ENCODE measurements at regions not wholly inside any gene's neighbourhood (a gene's known extent, or its start where the extent isn't known, plus 50 kb on each side); places are given as distances from the start of the nearest gene placed in this dataset.

DNA sequence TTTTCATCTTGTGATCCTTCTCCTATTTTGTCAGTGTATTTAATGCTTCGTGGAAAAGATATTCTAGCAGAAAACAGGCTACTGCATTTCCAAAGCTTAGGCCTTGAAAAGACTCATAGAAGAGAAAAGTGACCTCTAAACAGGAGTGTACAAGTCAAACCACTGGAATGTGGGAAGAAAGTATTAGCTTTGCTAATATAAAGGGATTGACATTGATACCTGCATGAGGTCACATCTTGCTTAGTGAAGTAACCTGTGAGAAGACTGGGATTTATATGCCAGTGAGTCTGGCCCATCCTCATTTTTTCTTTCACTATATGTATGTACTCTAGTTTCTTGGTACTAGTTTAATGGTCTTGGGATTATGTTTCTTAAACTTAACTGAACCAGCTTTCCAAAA lies 132.9 kb upstream of the TMC3 start:
- Histone ChIP-seq H3K27ac (no peak overlapping the region), H3K4me1 (no peaks in the 10 kb centered on the region), H3K4me2 (no peak overlapping the region), H3K9me3 (no peaks in the 10 kb centered on the region), H3K4me3 (no peak overlapping the region)
- DNase-seq (ENCODE audit: low read depth in 1 of 2, low spot score in 1 of 2): no peak
- ATAC-seq: no peak
- ChIA-PET CTCF (interaction anchor here (1.1 to 1.3 kb wide), 2 partner anchors 11 to 25 kb away, joined by 3 to 4 read pairs; no protein-coding TSS in a partner anchor), POLR2A (no interaction called here)
- WGBS (ENCODE audit: missing lambda C conversion rate): 0% methylated on average over 1 of the region's 1 CpG
- TF ChIP-seq RCOR1 (IDR thresholded peaks at IDR 0.05; ENCODE audit: low read depth, low read length) (no peak), HDAC2 (IDR thresholded peaks at IDR 0.05) (no peak), PHF8 (IDR thresholded peaks at IDR 0.05; ENCODE audit: borderline replicate concordance, low read depth) (no peak), NFE2L2 (conservative IDR thresholded peaks at IDR 0.05; ENCODE audit: low read length) (no peak), FOXS1 (CRISPR knock-in tag; IDR thresholded peaks at IDR 0.05) (no peak), SREBF2 (IDR thresholded peaks at IDR 0.05) (no peak), SMC3 (IDR thresholded peaks at IDR 0.05) (no peak), MAZ (IDR thresholded peaks at IDR 0.05; ENCODE audit: borderline replicate concordance, low read depth, low read length) (no peak), EHF (CRISPR knock-in tag; IDR thresholded peaks at IDR 0.05) (no peak)
- TF ChIP-seq, protein P1, sequence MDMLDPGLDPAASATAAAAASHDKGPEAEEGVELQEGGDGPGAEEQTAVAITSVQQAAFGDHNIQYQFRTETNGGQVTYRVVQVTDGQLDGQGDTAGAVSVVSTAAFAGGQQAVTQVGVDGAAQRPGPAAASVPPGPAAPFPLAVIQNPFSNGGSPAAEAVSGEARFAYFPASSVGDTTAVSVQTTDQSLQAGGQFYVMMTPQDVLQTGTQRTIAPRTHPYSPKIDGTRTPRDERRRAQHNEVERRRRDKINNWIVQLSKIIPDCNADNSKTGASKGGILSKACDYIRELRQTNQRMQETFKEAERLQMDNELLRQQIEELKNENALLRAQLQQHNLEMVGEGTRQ (IDR thresholded peaks at IDR 0.05): no peak
- TF ChIP-seq, protein P2, sequence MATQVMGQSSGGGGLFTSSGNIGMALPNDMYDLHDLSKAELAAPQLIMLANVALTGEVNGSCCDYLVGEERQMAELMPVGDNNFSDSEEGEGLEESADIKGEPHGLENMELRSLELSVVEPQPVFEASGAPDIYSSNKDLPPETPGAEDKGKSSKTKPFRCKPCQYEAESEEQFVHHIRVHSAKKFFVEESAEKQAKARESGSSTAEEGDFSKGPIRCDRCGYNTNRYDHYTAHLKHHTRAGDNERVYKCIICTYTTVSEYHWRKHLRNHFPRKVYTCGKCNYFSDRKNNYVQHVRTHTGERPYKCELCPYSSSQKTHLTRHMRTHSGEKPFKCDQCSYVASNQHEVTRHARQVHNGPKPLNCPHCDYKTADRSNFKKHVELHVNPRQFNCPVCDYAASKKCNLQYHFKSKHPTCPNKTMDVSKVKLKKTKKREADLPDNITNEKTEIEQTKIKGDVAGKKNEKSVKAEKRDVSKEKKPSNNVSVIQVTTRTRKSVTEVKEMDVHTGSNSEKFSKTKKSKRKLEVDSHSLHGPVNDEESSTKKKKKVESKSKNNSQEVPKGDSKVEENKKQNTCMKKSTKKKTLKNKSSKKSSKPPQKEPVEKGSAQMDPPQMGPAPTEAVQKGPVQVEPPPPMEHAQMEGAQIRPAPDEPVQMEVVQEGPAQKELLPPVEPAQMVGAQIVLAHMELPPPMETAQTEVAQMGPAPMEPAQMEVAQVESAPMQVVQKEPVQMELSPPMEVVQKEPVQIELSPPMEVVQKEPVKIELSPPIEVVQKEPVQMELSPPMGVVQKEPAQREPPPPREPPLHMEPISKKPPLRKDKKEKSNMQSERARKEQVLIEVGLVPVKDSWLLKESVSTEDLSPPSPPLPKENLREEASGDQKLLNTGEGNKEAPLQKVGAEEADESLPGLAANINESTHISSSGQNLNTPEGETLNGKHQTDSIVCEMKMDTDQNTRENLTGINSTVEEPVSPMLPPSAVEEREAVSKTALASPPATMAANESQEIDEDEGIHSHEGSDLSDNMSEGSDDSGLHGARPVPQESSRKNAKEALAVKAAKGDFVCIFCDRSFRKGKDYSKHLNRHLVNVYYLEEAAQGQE (IDR thresholded peaks at IDR 0.05): no peak
- TF ChIP-seq, protein P3, sequence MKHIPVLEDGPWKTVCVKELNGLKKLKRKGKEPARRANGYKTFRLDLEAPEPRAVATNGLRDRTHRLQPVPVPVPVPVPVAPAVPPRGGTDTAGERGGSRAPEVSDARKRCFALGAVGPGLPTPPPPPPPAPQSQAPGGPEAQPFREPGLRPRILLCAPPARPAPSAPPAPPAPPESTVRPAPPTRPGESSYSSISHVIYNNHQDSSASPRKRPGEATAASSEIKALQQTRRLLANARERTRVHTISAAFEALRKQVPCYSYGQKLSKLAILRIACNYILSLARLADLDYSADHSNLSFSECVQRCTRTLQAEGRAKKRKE (CRISPR knock-in tag; IDR thresholded peaks at IDR 0.05; ENCODE audit: low read depth): no peak
- TF ChIP-seq, protein P4, sequence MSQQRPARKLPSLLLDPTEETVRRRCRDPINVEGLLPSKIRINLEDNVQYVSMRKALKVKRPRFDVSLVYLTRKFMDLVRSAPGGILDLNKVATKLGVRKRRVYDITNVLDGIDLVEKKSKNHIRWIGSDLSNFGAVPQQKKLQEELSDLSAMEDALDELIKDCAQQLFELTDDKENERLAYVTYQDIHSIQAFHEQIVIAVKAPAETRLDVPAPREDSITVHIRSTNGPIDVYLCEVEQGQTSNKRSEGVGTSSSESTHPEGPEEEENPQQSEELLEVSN (IDR thresholded peaks at IDR 0.05; ENCODE audit: borderline replicate concordance, low read depth): no peak
- FAIRE-seq: no peak

DNA sequence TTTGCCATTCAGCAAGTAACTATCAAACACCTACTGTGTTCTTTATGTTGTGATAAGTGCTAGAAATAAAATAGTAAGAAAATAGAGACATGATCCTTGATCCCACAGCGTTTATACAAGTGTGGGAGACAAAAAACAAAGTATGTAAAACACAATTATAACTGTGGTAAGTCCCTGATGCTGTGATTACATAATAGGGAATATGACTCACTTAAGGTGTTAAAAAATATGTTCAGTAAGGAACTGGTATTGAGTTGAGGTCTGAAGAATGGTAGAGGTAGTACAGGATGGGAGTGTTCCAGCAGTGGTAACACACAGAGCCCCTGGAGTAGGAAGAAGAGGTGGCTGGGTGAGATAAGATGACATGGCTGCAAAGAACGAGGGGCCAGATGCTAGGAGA lies 132.1 kb upstream of the TMC3 start:
- ChIA-PET CTCF (no interaction called here), POLR2A (no interaction called here)
- no peaks in the 10 kb centered on the region for H3K4me1 ChIP-seq
- H3K4me2 ChIP-seq: no peak overlapping the region
- ATAC-seq: no peak
- FAIRE-seq: no peak
- H3K9me3 ChIP-seq: no peaks in the 10 kb centered on the region
- TF ChIP-seq RAD21 (conservative IDR thresholded peaks at IDR 0.05 in 1 of 2, IDR thresholded peaks at IDR 0.05 in 1 of 2) (no peak), PHF8 (IDR thresholded peaks at IDR 0.05; ENCODE audit: borderline replicate concordance, low read depth) (no peak), SREBF2 (IDR thresholded peaks at IDR 0.05) (no peak), HOXB5 (CRISPR knock-in tag; IDR thresholded peaks at IDR 0.05) (no peak), KDM1A (IDR thresholded peaks at IDR 0.05; ENCODE audit: low read depth) (no peak), FOSB (CRISPR knock-in tag; IDR thresholded peaks at IDR 0.05) (no peak), BHLHE40 (IDR thresholded peaks at IDR 0.05; ENCODE audit: low read depth, low read length) (no peak), CHD4 (IDR thresholded peaks at IDR 0.05; ENCODE audit: borderline replicate concordance) (no peak), TFCP2L1 (CRISPR knock-in tag; IDR thresholded peaks at IDR 0.05) (no peak), ZFP36 (IDR thresholded peaks at IDR 0.05; ENCODE audit: borderline replicate concordance, partially characterized antibody) (no peak), JUNB (IDR thresholded peaks at IDR 0.05) (no peak), SMC3 (IDR thresholded peaks at IDR 0.05) (no peak), MAFK (IDR thresholded peaks at IDR 0.05; ENCODE audit: partially characterized antibody) (no peak), POLR2A (IDR thresholded peaks at IDR 0.05; ENCODE audit: low read length) (no peak), MYC (IDR thresholded peaks at IDR 0.05; ENCODE audit: borderline replicate concordance, low read length) (no peak)
- TF ChIP-seq, protein P2 (IDR thresholded peaks at IDR 0.05): no peak
- TF ChIP-seq, protein P5, sequence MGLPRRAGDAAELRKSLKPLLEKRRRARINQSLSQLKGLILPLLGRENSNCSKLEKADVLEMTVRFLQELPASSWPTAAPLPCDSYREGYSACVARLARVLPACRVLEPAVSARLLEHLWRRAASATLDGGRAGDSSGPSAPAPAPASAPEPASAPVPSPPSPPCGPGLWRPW (IDR thresholded peaks at IDR 0.05): no peak
- TF ChIP-seq, protein P6, sequence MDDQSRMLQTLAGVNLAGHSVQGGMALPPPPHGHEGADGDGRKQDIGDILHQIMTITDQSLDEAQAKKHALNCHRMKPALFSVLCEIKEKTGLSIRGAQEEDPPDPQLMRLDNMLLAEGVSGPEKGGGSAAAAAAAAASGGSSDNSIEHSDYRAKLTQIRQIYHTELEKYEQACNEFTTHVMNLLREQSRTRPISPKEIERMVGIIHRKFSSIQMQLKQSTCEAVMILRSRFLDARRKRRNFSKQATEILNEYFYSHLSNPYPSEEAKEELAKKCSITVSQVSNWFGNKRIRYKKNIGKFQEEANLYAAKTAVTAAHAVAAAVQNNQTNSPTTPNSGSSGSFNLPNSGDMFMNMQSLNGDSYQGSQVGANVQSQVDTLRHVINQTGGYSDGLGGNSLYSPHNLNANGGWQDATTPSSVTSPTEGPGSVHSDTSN (IDR thresholded peaks at IDR 0.05): no peak
- H3K27ac ChIP-seq: no peak overlapping the region
- 2% methylated on average over 2 of the region's 2 CpGs for WGBS (ENCODE audit: missing lambda C conversion rate)
- DNase-seq (ENCODE audit: low read depth in 1 of 2, low spot score in 1 of 2): no peak
- H3K4me3 ChIP-seq: no peak overlapping the region

Data from A549 (cell line).